ENCODE measurements at regions not wholly inside any gene's neighbourhood (a gene's known extent, or its start where the extent isn't known, plus 50 kb on each side); places are given as distances from the start of the nearest gene placed in this dataset.
"Not testable (repeated sequence)": the region's sequence is repeated elsewhere in the genome, so short reads cannot be mapped to it uniquely, and the experiment has no call there.

DNA sequence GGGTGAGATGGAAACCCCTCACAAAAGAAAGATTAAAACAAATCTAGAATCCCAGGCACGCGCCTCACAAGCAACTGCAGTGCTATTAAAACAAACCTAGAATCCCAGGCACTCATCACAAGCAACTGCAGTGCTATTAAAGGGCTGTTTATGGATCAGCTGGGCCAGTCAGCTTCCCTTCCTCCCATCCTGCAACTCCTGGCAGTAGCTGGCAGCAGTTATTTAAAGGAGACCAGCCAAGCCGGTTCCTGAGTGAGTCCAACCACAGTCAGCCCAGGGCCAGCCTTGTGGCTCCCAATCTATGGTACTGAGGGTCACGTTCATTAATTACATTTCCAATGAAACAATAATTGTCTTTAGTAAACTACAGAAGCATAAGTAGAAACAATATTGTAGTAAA, 1673.5 kb downstream of the SPATA31A7 start:
- not testable (repeated sequence) for H3K27ac ChIP-seq, H3K4me3 ChIP-seq

DNA sequence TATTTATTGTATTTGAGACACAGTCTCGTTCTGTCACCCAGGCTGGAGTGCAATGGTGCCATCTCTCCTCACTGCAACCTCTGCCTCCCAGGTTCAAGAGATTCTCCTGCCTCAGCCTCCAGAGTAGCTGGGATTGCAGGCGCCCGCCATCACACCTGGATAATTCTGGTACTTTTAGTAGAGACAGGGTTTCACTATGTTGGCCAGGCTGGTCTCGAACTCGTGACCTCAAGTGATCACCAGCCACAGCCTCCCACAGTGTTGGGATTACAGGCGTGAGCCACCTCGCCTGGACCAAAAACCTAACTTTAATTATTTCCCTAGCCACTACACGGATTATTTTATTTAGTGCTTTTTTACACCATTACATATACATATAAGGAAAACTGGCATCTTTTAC, 1674.0 kb downstream of the SPATA31A7 start:
- in situ Hi-C loops (cut with MboI; ENCODE audit: low sequenced_read_pairs in 4 of 4); H3K36me3 ChIP-seq; H3K4me1 ChIP-seq; H3K27ac ChIP-seq; DNase-seq; intact Hi-C loops (cut with DNase I; ENCODE audit: low total_unique reads); H3K4me3 ChIP-seq; ATAC-seq; H3K9me3 ChIP-seq: not testable (repeated sequence)
- peaks cover 18 to 30% (median 21%) of the 10 kb centered on the region in 3 donors for H3K27me3 ChIP-seq

More for the DNA sequence above, 1673.5 kb downstream of the SPATA31A7 start:
- H3K9me3 ChIP-seq; H3K4me1 ChIP-seq; DNase-seq; ATAC-seq; in situ Hi-C loops (cut with MboI; ENCODE audit: low sequenced_read_pairs in 4 of 4); H3K36me3 ChIP-seq; intact Hi-C loops (cut with DNase I; ENCODE audit: low total_unique reads): not testable (repeated sequence)
- H3K27me3 ChIP-seq, result peaks cover 18 to 31% (median 18%) of the 10 kb centered on the region in 3 donors

- peak overlapping the region in 2 of 4 donors; percentile 15 to 17 for H3K4me3 ChIP-seq
- DNase-seq; H3K9me3 ChIP-seq; ATAC-seq; H3K36me3 ChIP-seq; H3K27ac ChIP-seq; intact Hi-C loops (cut with DNase I; ENCODE audit: low total_unique reads); in situ Hi-C loops (cut with MboI; ENCODE audit: low sequenced_read_pairs in 4 of 4); H3K4me1 ChIP-seq: not testable (repeated sequence)
- peaks cover 18 to 30% (median 21%) of the 10 kb centered on the region in 3 donors for H3K27me3 ChIP-seq
These were observed 1674.9 kb downstream of the SPATA31A7 start for GRCh38 chr9:62864481-62865469.

DNA sequence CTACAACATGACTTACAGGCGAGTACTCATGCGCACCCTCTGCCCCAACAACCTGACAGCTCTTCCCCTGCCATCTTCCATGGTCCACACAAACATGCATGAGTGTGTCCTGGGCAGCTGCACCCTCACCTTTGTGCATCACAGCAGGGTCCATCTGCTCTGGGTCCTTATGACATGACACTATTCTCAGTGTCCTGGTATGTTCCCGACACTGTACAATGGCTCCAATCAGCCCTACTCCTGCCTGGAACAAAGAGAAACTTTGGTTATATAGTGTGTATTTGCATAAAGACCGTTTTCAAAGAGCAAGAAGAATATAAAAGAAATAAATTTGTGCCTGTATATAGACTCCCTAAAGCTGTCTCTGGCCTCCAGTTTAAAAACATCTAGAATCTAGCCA, 1679.2 kb downstream of the SPATA31A7 start:
- intact Hi-C loops (cut with DNase I; ENCODE audit: low total_unique reads); in situ Hi-C loops (cut with MboI; ENCODE audit: low sequenced_read_pairs in 4 of 4): not testable (repeated sequence)

DNA sequence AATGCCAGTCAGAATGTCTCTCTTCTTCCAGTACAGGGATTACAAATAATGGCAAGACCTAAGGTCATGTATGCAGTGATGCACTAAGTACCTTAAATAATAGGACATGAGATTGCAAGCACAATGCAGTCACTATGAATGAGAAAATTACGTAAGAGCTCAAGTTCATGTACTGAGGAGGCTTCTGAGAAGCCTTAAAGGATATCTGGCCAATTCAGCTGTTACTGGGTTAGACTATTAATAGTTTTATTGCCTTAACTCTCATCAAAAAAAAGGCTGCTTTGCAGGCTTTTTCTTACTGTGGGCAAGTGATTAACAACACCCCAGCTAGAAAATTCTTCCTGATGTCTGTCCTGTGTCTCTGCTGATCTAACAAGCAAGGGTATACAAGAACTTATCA, 1681.9 kb downstream of the SPATA31A7 start:
- intact Hi-C loops (cut with DNase I; ENCODE audit: low total_unique reads); H3K4me3 ChIP-seq; H3K9me3 ChIP-seq; H3K27ac ChIP-seq; H3K27me3 ChIP-seq; H3K4me1 ChIP-seq; H3K36me3 ChIP-seq; ATAC-seq; DNase-seq; in situ Hi-C loops (cut with MboI; ENCODE audit: low sequenced_read_pairs in 4 of 4): not testable (repeated sequence)

More for the DNA sequence above, 1679.2 kb downstream of the SPATA31A7 start:
- DNase-seq, H3K27ac ChIP-seq, H3K4me3 ChIP-seq, H3K36me3 ChIP-seq, H3K4me1 ChIP-seq, H3K9me3 ChIP-seq, ATAC-seq: not testable (repeated sequence)
- peaks cover 9 to 10% (median 10%) of the 10 kb centered on the region in 3 donors for H3K27me3 ChIP-seq

DNA sequence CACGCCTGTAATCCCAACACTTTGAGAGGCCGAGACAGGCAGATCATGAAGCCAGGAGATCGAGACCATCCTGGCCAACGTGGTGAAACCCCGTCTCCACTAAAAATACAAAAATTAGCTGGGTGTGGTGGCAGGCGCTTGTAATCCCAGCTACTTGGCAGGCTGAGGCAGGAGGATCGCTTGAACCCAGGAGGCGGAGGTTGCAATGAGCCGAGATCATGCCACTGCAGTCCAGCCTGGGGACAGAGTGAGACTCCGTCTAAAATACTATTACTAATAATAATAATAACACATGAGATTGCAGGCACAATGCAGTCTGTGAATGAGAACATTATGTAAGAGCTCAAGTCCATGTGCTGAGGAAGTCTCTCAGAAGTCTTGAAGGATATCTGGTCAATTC, 1684.4 kb downstream of the SPATA31A7 start:
- H3K27ac ChIP-seq; H3K4me1 ChIP-seq; H3K36me3 ChIP-seq; intact Hi-C loops (cut with DNase I; ENCODE audit: low total_unique reads); H3K4me3 ChIP-seq; ATAC-seq; H3K27me3 ChIP-seq; DNase-seq; in situ Hi-C loops (cut with MboI; ENCODE audit: low sequenced_read_pairs in 4 of 4); H3K9me3 ChIP-seq: not testable (repeated sequence)

DNA sequence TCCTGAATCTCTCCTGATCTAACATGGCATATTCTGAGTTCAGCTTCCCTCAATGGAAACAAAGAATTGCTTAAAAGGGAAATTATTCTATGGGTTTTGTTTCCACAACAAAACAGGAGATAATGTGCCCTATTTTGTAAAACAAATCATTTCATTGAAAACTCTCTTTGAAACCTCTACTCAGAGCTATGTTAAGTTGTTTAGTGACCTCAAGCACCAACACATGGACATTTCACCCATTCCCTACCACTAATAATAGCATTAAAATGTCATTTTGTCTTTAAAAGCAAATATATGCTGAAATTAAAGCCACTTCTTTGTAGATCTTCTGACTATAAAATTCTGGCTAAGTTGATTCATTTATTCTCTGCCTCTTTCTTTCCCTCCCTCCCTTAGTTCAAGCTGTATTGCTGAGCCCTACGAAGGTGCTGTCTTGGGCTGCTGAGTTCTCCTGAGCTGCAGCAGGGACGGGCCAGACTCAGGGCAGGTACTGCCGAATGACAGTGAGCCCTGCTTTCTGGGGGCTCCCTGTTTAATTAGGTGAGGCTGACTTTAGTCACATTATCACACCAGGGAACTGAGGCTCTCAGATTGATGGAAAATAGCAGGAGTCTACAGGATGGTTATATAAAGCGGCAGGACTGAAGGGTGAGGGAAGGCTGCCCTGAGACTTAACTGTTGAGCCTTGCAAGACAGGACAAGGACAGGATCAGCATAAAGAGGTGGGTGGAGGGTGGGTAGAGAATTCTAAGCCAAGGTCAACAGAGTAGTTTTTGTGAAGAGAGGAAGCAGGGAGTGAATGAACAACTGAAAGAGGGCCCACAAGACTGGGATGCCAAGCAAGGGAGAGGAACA, 1685.1 kb downstream of the SPATA31A7 start:
- H3K4me1 ChIP-seq; H3K27me3 ChIP-seq; H3K36me3 ChIP-seq; H3K9me3 ChIP-seq; H3K27ac ChIP-seq; H3K4me3 ChIP-seq; intact Hi-C loops (cut with DNase I; ENCODE audit: low total_unique reads); in situ Hi-C loops (cut with MboI; ENCODE audit: low sequenced_read_pairs in 4 of 4); DNase-seq; ATAC-seq: not testable (repeated sequence)

DNA sequence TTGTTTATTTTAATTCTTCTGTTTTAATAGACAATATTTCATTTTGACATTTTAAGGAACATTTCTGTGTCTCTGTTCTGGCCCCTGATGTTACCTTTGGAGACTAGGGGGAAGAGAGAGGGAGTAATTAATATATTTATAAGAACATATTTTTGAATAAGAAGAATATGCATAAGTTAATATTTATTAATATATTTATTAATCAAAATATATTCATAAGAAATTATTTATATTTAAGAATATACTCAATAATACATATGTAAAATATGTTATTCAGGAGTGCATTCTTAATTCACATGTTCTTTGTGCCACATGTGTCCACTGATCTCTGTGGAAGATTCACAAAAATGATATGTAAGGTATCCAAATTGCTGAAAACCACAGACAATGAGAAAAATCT, 1687.7 kb downstream of the SPATA31A7 start:
- H3K36me3 ChIP-seq; H3K4me1 ChIP-seq; ATAC-seq; in situ Hi-C loops (cut with MboI; ENCODE audit: low sequenced_read_pairs in 4 of 4); H3K9me3 ChIP-seq; H3K27me3 ChIP-seq; DNase-seq; H3K27ac ChIP-seq; H3K4me3 ChIP-seq; intact Hi-C loops (cut with DNase I; ENCODE audit: low total_unique reads): not testable (repeated sequence)

DNA sequence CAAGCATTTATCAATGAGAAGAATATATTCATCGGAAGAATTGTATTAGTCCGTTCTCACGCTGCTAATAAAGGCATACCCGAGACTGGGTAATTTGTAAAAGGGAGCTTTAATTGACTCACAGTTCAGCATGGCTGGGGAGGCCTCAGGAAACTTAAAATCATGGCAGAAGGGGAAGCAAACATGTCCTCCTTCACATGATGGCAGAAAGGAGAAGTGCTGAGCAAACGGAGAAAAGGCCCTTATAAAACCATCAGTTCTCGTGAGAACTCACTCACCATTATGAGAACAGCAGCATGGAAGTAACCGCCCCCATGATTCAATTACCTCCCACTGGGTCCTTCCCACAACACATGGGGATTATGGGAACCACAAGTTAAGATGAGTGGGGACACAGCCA, 1688.2 kb downstream of the SPATA31A7 start:
- intact Hi-C loops (cut with DNase I; ENCODE audit: low total_unique reads); H3K4me1 ChIP-seq; in situ Hi-C loops (cut with MboI; ENCODE audit: low sequenced_read_pairs in 4 of 4); H3K27ac ChIP-seq; H3K27me3 ChIP-seq; H3K9me3 ChIP-seq; DNase-seq; H3K4me3 ChIP-seq; H3K36me3 ChIP-seq; ATAC-seq: not testable (repeated sequence)

DNA sequence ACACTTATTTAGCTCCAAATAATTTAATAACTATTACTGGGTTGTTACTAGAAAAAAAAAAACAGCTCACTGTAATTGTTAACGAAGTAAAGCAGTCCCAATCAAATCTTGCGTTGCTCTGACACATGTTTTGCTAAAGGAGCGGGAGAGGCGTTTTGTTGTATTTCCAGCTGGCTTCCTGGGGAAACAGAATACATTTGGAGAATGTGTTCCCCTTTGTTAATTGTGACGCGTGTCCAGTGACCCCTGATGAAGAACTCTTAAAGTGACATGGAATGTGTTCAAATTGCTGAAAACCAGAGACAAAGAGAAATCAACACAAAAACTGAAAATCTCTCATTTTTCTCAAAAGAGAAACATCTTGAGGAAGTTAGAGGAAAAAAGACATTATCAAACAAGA, 1690.6 kb downstream of the SPATA31A7 start:
- H3K4me1 ChIP-seq; H3K4me3 ChIP-seq; in situ Hi-C loops (cut with MboI; ENCODE audit: low sequenced_read_pairs in 4 of 4); intact Hi-C loops (cut with DNase I; ENCODE audit: low total_unique reads); H3K27ac ChIP-seq; H3K9me3 ChIP-seq; H3K27me3 ChIP-seq; H3K36me3 ChIP-seq; ATAC-seq; DNase-seq: not testable (repeated sequence)

- ATAC-seq; in situ Hi-C loops (cut with MboI; ENCODE audit: low sequenced_read_pairs in 4 of 4); H3K4me1 ChIP-seq; H3K27me3 ChIP-seq; H3K4me3 ChIP-seq; H3K9me3 ChIP-seq; DNase-seq; intact Hi-C loops (cut with DNase I; ENCODE audit: low total_unique reads); H3K36me3 ChIP-seq; H3K27ac ChIP-seq: not testable (repeated sequence)
These were observed 1691.1 kb downstream of the SPATA31A7 start for GRCh38 chr9:62880971-62881370.

Data from gastrocnemius medialis (tissue), 4 donors.